Liver (tissue), 3 donors: ENCODE measurements at regions not wholly inside any gene's neighbourhood (a gene's known extent, or its start where the extent isn't known, plus 50 kb on each side); places are given as distances from the start of the nearest gene placed in this dataset.

Experiments used
- ATF3 ChIP-seq: IDR thresholded peaks from 2 replicates; pipeline ENCODE4 v1.6.1; 2016; ENCODE audit warnings: antibody characterized with exemption
- CTCF ChIP-seq: fragments of 150-350 bp; IDR thresholded peaks from 2 replicates; pipeline ENCODE4 v1.5.1; 2017; ENCODE audit warnings: improper control_type of control experiment, low read depth, low read length; ENCODE audit not compliant: missing input control
- FOXA1 ChIP-seq: IDR thresholded peaks from 2 replicates; pipeline ENCODE4 v1.6.1; 2016; ENCODE audit warnings: antibody characterized with exemption
- FOXA2 ChIP-seq: IDR thresholded peaks from 2 replicates; pipeline ENCODE4 v1.6.1; 2016; ENCODE audit warnings: antibody characterized with exemption
- GABPA ChIP-seq, 2 donors: IDR thresholded peaks in 1 of 2; conservative IDR thresholded peaks in 1 of 2; 2 replicates each; pipeline ENCODE4 v1.6.1; 2016; ENCODE audit warnings: antibody characterized with exemption in 2 of 2, mild to moderate bottlenecking in 1 of 2, moderate library complexity in 1 of 2
- HNF4G ChIP-seq: IDR thresholded peaks from 2 replicates; pipeline ENCODE4 v1.6.1; 2016; ENCODE audit warnings: antibody characterized with exemption
- TAF1 ChIP-seq: conservative IDR thresholded peaks from 2 replicates; pipeline ENCODE4 v1.6.1; 2016; ENCODE audit warnings: antibody characterized with exemption, mild to moderate bottlenecking
- YY1 ChIP-seq: IDR thresholded peaks from 2 replicates; pipeline ENCODE4 v1.6.1; 2016; ENCODE audit warnings: antibody characterized with exemption, mild to moderate bottlenecking
- donor health status: healthy.
- donor health status: healthy.

GRCh38 chr4:20576861-20577260 is 123.4 kb upstream of the PACRGL start:
- TF ChIP-seq CTCF (no peak), FOXA2 (no peak), GABPA (IDR thresholded peaks at IDR 0.05 in 1 of 2, conservative IDR thresholded peaks at IDR 0.05 in 1 of 2) (no peak), YY1 (no peak), ATF3 (no peak), FOXA1 (no peak), TAF1 (no peak), HNF4G (no peak)
